GM12891 (cell line): ENCODE measurements at regions not wholly inside any gene's neighbourhood (a gene's known extent, or its start where the extent isn't known, plus 50 kb on each side); places are given as distances from the start of the nearest gene placed in this dataset.

ENCODE experiments used
- POLR2A ChIP-seq: IDR thresholded peaks from 2 replicates; pipeline ENCODE4 v1.6.1; 2011; ENCODE audit warnings: low read depth, low read length, control low read depth
- POLR2AphosphoS5 ChIP-seq: IDR thresholded peaks from 2 replicates; pipeline ENCODE4 v1.6.1; 2011; ENCODE audit warnings: low read depth, low read length, control low read depth

- no peak for TF ChIP-seq POLR2A
- TF ChIP-seq POLR2AphosphoS5, result no peak
Observed at GRCh38 chr7:67550801-67551436, 554.3 kb downstream of the TYW1 start.
